VCaP (cell line): ENCODE measurements at regions not wholly inside any gene's neighbourhood (a gene's known extent, or its start where the extent isn't known, plus 50 kb on each side); places are given as distances from the start of the nearest gene placed in this dataset.

Experiments used
- H3K27ac ChIP-seq: fragments of 450-650 bp; 2 replicates; pipeline ENCODE4 v1.5.1; 2017
- CTCF ChIP-seq: fragments of 450-650 bp; conservative IDR thresholded peaks from 2 replicates; pipeline ENCODE4 v1.5.1; 2017; ENCODE audit warnings: mild to moderate bottlenecking, moderate library complexity

GRCh38 chr2:2800001-2800400, 468.9 kb upstream of the MYT1L start:
- TF ChIP-seq CTCF, result no peak
- H3K27ac ChIP-seq, result no peak overlapping the region

- no peak for TF ChIP-seq CTCF
- H3K27ac ChIP-seq, result no peak overlapping the region
These were observed 468.1 kb upstream of the MYT1L start for GRCh38 chr2:2799151-2799697.

- no peak overlapping the region for H3K27ac ChIP-seq
- no peak for TF ChIP-seq CTCF
These were observed 467.3 kb upstream of the MYT1L start for GRCh38 chr2:2798337-2798736.

GRCh38 chr2:2797797-2798196, 466.7 kb upstream of the MYT1L start:
- no peak overlapping the region for H3K27ac ChIP-seq
- no peak for TF ChIP-seq CTCF

- TF ChIP-seq CTCF, result no peak
- H3K27ac ChIP-seq, result no peak overlapping the region
These were observed 465.1 kb upstream of the MYT1L start for GRCh38 chr2:2796207-2796606.

GRCh38 chr2:2795438-2796091, 464.5 kb upstream of the MYT1L start:
- H3K27ac ChIP-seq, result no peak overlapping the region
- no peak for TF ChIP-seq CTCF

- no peak for TF ChIP-seq CTCF
- H3K27ac ChIP-seq, result no peak overlapping the region
These were observed 463.0 kb upstream of the MYT1L start for GRCh38 chr2:2793925-2794560.
